NCI-H510A (cell line): ENCODE measurements at regions not wholly inside any gene's neighbourhood (a gene's known extent, or its start where the extent isn't known, plus 50 kb on each side); places are given as distances from the start of the nearest gene placed in this dataset.
A peak's percentile ranks its signal among the peaks of the same experiment; 100 is the strongest.
"Not testable (repeated sequence)": the region's sequence is repeated elsewhere in the genome, so short reads cannot be mapped to it uniquely, and the experiment has no call there.

Source experiments
- DNase-seq: peaks from one replicate; lab custom pipeline; 2025; lab: John Stamatoyannopoulos, UW

- DNase-seq: no peak
Observed at GRCh38 chr18:73101977-73102376, 234.2 kb upstream of the NETO1 start.

- DNase-seq: not testable (repeated sequence)
Observed at GRCh38 chr18:73101491-73101890, 233.7 kb upstream of the NETO1 start.

- no peak for DNase-seq
Observed at GRCh38 chr18:73099759-73100158, 232.0 kb upstream of the NETO1 start.

- no peak for DNase-seq
Observed at GRCh38 chr18:73093687-73094250, 226.0 kb upstream of the NETO1 start.

GRCh38 chr18:73088445-73088844 lies 220.7 kb upstream of the NETO1 start:
- no peak for DNase-seq

- DNase-seq: no peak
Observed at GRCh38 chr18:73087282-73087977, 219.6 kb upstream of the NETO1 start.

- no peak for DNase-seq
Observed at GRCh38 chr18:73079920-73080319, 212.1 kb upstream of the NETO1 start.

- DNase-seq: no peak
Observed at GRCh38 chr18:73060666-73061288, 193.0 kb upstream of the NETO1 start.

GRCh38 chr18:73059280-73059679 lies 191.5 kb upstream of the NETO1 start:
- DNase-seq: no peak

- DNase-seq: no peak
Observed at GRCh38 chr18:73047688-73048087, 179.9 kb upstream of the NETO1 start.

- DNase-seq: no peak
Observed at GRCh38 chr18:73045037-73045436, 177.2 kb upstream of the NETO1 start.

- no peak for DNase-seq
Observed at GRCh38 chr18:73043611-73044010, 175.8 kb upstream of the NETO1 start.

- peak; percentile 53 for DNase-seq
Observed at GRCh38 chr18:73043211-73043610, 175.4 kb upstream of the NETO1 start.

- DNase-seq: no peak
Observed at GRCh38 chr18:73040247-73040646, 172.5 kb upstream of the NETO1 start.

GRCh38 chr18:73038336-73038735 lies 170.5 kb upstream of the NETO1 start:
- no peak for DNase-seq

- no peak for DNase-seq
Observed at GRCh38 chr18:73023975-73024374, 156.2 kb upstream of the NETO1 start.

- no peak for DNase-seq
Observed at GRCh38 chr18:73009691-73010090, 141.9 kb upstream of the NETO1 start.

GRCh38 chr18:73007915-73008308 lies 140.1 kb upstream of the NETO1 start:
- DNase-seq: no peak

GRCh38 chr18:73007195-73007914 lies 139.6 kb upstream of the NETO1 start:
- DNase-seq: no peak

GRCh38 chr18:73006331-73006730 lies 138.5 kb upstream of the NETO1 start:
- no peak for DNase-seq

GRCh38 chr18:73004260-73004659 lies 136.5 kb upstream of the NETO1 start:
- no peak for DNase-seq

GRCh38 chr18:72999971-73000607 lies 132.3 kb upstream of the NETO1 start:
- DNase-seq: no peak
